Ureter (tissue), 1 donor: ENCODE measurements at regions not wholly inside any gene's neighbourhood (a gene's known extent, or its start where the extent isn't known, plus 50 kb on each side); places are given as distances from the start of the nearest gene placed in this dataset.
"Not testable (repeated sequence)": the region's sequence is repeated elsewhere in the genome, so short reads cannot be mapped to it uniquely, and the experiment has no call there.

Experiments used
- DNase-seq: peaks from one replicate; pipeline ENCODE4 v3.0.0-alpha.2; 2020; ENCODE audit warnings: low spot score
- donor health status: DM: yes; HTN: yes; CAD: no.

DNA sequence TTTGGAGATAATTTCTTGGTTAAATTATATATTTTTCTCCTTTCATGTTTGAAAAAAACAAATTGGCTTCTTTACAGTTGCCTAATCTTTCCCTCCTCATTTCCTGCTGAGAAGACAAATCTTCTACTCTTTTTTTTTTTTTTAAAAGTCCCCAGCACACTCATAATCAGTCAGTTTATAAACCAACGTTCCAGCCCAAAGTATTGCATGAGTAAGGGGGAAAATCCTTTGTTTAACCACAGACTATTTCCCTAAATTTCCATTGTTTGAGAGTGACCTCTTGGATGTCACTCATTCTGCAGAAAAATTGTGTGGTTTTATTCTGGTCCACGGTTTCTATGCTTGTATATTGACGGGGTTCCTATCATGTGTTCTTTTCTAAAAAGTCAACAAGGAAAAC, 55.1 kb upstream of the TLR4 start:
- DNase-seq, result no peak

DNA sequence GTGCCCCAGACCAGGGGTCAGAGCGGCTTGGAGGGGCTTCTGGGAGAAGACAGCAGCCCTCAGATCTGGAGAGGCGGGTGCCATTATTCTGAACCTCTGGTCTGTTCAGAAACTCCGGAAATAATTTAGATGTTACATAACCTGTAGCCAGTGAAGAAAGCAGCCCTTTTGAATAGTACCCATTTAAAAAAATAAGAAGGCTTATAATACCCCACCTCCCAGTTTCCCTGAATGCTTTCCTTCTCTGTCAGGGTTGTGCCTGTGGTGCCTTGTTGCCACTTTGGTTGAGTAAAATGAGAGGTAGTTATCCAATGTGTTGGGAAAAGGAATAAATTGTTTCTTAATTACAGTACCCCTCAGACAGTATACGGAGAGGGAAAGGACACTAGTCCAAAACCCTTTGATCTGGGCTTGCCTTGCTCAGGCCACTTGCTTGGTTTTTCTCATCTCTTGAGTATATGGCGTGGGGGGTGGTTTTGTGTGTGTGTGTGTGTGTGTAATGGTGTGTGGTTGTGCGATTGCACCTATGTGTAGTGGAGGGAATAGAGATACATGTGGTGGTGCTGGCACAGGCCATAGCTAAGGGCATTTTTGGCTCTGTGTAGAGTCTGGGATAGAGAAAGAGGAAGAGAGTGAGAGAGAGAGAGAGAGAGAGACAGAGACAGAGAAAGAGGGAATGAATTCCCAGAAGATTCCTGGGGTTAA, 59.1 kb upstream of the TLR4 start:
- DNase-seq, result no peak

DNA sequence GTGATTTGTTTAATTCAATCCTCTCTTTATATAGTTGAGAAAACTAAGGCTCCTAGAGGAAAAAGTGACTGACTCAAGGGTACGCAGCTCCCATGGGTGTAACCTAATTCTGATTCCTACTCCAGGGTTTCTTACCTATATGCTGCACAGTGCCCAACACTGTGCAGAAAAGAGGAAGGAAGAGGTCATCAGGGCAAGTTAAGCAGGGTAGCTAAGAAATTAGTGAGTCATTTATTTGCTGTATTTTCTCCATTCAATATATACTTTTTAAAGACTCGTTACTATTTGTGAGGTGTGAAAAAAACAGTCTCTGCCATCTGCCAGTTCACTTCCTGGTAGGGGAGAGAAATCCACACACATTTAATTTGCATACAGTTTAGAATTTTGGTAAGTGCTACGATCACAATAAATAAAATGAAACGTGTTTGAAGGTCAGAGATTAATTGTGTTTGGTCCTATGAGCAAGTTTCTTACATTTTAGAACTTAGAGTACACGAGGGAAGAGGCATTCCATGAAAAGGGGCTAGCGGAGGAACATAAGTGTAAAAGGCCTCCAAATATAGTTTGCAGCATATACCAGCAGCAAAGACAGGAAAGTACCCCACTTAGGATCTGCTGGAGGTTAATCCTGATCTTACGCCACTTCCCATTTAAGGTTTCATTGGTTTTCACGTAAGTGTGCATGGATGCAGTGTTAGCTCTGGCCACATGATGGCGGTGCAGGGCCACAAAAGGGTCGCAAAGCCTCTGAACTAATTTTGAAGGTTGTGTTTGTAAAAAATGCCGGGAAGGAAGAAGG, 59.9 kb upstream of the TLR4 start:
- peak; percentile 73 for DNase-seq

DNA sequence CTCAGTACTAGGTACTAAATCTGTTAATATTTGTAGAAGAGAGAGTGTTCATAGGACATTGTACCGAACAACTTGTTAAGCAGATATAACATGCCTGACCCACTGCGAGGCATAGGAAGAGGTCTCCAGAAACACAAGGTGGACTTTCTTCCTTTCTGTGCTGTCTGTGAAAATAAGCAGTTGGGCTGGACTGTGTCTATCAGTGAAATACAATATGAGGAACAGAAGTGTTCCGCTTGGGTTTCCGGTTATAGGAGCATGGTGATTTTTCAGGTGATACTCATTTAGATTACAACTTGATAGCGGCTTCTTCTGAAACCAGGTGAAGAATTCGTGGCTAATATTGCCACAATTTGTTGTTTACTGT, 60.9 kb upstream of the TLR4 start:
- no peak for DNase-seq

DNA sequence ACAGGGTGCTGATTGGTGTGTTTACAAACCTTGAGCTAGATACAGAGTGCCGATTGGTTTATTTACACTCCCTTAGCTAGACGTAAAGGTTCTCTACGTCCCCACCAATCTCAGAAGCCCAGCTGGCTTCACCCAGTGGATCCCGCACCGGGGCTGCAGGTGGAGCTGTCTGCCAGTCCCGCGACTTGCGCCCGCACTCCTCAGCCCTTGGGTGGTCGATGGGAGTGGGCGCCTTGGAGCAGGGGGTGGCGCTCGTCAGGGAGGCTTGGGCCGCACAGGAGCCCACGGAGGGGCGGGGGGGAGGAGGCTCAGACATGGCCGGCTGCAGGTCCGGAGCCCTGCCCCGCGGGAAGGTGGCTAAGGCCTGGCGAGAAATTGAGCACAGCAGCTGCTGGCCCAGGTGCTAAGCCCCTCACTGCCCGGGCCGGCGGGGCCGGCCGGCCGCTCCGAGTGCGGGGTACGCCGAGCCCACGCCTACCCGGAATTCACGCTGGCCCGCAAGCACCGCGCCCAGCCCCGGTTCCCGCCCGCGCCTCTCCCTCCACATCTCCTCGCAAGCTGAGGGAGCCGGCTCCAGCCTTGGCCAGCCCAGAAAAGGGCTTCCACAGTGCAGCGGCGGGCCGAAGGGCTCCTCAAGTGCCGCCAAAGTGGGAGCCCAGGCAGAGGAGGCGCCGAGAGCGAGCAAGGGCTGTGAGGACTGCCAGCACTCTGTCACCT, 61.5 kb upstream of the TLR4 start:
- DNase-seq, result not testable (repeated sequence)

DNA sequence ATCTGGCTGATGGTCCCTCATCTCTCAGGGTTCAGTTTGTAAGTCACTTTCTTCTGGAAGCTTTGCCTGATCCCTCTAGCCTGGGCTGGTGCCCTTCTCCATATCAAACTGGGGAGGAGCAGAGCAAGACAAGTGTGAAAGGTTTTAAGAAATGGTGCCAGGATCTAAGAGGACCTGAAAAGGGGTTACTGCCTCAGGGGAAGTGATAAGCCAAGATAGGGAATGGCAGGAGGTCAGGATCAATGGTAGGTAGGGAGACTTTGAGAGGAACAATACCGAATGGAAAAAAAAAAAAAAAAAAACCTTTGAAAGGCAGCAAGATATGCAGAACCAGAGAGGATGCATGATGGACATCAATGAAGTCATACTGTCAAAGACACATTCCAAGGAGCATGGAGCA, 67.5 kb upstream of the TLR4 start:
- no peak for DNase-seq

DNA sequence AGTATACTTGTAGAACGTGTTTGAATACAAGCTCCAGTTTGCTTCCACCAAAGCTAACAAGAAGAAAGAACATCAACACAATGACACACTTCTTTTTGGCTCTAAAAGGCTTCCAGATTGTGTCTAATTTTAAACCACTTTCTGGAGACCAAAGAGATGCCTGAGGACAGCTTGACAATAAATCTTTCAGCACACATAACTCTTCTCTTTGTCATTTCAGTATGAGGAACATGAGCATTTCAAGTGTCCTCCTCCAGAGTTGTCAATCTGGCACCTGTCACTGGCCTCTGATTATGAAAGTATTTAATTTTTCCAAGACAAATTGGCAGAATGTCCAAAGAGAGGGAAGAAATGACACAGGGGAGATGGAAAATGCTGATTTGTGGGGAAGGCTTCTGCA, 79.0 kb upstream of the TLR4 start:
- DNase-seq, result no peak

DNA sequence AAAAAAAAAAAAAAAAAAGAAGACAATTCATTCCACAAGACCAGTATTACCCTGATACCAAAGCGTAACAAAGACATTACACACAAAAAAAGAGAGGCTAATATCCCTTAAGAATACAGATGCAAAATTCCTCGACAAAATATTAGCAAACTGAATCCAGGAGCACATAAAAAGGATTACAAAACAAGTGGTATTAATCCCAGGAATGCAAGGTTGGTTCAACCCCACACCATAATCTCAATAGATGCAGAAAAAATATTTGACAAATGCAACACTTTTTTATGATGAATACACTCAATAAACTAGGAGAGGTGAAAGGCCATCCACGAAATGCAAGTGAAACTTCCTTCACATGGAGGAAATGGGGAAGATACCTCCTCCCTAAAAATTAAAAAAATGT, 80.1 kb upstream of the TLR4 start:
- DNase-seq, result no peak

DNA sequence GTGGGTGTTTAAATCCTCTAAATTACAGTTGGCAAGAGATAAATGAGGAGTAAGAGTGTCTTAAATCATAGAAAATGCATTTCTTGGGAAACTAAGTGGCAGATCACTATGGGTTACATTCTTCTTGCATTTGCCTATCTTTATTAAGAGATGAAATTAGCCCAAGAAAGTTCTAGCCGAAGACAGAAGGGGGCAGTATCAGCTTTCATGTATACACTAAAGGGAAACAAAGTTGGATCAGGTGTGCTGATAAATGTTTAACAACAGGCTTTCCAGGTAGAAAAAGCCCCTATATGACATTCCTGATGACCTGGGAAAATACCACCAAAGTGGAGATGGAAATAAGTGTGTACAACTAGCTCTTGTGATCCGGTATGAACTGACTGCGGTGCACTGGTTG, 81.9 kb upstream of the TLR4 start:
- DNase-seq, result no peak

DNA sequence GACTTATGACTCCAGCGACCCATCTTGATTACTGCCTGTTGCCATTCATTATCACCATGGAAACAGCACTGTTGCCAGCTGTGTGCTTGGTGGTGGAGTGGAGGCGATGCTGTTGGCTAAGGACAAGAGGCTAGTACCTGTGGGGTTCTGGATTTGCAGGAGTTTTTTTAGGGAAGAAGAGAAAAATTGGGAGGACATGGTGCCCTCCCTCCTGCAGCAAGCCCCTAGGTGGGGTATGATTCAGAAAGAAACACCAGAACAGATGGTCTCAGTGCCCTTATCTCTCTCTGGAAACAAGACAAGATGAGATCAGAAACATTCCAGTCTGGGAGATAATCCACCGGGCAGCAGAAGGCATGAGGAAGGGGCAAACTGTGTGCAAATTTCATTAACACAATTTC, 87.8 kb upstream of the TLR4 start:
- no peak for DNase-seq

DNA sequence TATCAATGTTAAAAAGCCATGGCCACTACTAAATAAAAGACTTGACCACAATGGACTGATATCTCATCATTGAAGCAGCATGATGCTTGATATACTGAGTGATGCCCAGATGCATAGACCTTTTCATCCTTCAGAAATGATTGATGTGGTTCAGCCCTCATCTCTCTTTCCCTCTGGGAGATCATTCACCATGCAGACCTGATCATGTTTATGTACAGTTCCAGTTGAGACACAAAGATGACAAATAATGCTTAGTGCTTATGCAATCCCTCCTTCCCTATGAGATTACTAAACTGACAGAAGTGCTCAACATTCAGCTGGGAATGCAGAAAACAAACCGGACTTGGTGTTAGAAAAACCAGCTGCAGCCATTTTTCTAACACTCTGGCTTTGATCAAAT, 91.9 kb upstream of the TLR4 start:
- no peak for DNase-seq

DNA sequence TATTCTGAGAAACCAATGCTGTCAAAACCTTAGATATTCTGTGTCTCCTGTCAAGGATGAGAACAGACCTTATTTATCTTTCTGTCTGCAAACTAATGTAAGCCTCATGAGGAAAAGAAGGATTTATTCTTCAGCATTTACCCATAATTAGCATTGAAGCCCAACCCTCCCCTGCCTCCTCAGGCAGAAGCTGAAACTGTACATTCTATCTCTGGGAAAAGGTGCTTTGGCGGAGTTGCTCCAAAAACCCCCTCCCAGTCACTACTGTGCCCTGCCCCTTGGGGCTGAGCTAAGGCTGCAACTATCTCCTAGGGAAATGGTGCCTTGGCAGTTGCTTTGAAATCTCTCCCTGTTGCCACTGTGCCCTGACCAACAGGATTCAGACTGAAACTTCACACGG, 106.2 kb upstream of the TLR4 start:
- DNase-seq, result no peak

DNA sequence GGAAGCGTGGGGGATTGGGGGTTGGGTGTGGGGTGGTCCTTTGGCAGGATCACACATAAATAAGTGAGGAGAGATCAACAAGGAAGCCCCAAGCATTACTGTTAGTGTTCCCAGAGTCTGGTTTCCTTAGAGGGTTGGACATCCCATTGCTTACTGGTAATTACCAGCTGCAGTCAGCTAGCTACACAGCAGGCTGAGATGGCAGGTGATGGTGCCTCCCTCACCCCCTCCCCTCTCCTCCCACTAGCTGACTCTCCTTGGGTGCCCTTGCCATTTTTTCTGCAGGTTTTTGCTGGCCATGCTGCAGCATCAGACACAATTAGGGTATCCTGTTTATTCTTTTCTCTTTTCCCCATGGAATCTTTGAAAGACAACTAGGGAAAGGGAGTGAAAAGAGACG, 107.5 kb upstream of the TLR4 start:
- DNase-seq, result no peak

DNA sequence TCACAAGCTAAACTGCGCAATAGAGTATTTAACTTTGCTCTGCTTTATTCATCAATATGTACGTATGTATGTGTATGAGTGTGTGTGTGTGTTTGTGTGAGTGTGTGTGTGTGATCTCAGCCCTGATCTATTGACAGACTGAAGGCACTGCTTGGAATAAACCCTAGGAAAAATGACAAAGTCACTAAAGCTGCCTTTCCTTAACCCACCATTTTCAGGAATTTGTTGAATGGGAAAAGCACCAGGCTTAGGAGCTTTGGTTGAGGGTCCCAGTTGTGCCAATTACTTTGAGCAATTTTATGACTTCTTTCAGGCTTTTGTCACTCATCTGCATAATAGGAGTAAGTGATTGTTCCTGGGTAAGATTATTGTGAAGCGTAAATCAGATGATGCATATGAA, 108.6 kb upstream of the TLR4 start:
- no peak for DNase-seq

DNA sequence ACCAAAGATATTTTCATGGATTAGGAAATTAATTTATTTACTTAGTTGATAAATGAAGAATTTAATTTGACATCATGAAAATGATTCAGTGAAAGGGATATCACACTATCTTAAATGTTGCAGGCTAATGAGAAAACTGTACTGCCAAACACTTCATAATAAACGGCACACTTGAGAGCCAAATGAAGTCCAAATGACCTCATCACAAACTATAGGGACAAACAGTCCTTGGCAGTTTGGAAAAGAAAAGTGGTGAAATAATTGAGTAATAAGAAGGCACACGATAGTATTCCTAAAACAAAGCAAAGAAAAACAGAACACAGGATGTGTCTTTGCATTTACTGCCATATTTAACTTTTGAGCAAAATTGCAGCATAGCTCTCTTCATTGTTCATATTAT, 116.9 kb upstream of the TLR4 start:
- DNase-seq, result no peak

DNA sequence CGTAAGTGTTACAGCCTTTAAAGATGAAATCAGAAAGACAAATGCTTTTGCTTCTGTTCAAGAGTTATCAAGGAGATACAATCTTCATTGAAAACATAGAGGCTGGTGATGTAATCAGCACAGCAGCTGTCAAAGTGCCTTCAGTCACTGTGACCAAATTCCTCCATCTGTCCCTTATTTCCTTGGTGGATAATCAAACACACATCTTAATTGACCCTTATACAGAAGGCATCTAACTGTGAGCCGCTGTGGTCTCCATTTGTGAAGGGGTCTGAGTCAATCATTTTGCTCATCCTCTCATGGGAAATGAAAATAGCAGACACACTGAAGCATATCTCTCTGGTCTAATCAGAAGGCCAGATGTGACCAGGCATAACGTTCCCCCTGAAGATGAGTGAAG, 130.1 kb upstream of the TLR4 start:
- DNase-seq, result no peak

DNA sequence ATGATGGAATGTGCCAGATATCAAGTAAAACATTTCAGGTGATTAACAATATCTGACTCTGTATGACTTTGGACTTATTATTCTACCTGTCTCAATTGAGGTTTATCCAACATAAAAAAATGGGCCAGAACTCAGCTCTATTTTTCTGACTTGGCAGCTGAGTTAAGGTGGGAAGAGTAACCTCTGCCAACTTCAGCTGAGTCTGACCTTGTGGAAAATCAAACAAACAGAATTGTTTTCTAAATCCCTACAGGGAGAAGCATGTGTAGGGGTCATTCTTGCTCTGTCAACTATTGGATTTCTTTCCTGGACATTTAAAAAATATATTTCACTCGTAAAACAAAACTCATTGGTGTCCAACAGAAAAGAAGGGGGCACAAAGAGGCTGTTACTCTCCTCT, 139.4 kb upstream of the TLR4 start:
- DNase-seq, result no peak

DNA sequence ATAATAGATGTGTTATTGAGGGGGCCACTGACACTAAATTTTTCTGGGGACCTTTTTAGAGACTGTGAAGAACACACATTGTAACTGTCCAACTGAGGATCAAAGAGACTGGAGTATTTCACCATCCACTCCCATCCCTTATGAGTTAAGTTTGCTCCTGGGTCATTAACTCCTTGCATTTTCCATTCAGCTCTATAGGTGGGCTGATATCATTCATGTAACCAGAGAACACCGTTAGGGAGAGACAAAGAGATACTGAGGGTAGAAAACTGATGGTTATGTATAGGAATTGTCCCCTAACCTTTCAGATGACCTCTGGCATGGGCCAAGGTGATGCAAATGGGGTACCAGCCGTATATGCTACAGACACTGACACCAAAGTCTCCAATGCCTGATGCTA, 142.4 kb upstream of the TLR4 start:
- no peak for DNase-seq

DNA sequence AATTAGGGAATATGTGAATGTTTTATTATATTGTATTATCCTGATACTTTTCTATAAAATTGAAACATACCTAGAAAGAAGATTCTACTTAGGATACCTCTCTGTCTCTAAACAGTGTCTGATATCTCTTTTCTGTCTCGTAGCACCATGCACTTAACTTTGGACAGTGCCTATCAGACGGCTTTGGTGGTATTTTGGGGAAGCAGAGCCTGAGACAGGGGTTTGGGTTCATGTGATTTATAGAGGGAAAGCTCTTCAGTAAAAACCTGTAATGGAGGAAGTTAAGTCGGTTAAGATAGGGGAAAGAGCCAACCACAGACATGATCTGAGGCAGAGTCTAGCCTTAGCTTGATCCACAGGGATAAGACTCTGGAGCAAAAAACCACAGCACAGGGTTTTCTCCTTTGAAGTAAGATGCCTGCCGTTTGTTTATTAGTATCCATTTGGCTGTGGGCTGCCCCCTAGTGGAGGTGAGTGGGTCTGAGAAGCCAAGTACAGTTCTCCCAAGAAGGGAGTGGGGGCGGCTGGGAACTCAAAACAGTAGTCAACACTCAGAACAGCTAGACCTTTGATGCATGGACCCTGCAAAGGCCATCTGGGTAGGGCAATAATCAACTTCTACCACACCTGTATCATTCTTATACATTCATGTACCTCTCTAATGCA, 141.2 kb upstream of the ASTN2 start:
- DNase-seq, result peak; percentile 43

DNA sequence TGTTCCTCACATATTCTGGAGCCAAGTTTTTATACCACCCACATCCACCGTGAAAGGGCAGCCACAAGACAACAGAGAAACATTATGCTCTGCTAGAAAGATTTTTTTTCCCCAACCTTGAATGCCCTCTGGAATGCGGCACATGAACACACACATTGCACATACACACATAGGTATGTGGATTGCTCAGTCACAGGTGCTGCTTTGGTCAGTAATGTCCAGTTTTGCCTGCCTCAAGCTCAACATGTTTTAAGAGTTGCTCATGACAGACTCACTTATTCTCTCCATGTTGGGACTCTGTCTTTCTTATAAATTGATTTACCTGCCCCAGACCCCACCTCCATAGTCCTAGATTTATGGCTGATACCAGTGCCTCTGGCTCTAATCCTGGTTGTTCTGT, 138.0 kb upstream of the ASTN2 start:
- DNase-seq, result no peak

DNA sequence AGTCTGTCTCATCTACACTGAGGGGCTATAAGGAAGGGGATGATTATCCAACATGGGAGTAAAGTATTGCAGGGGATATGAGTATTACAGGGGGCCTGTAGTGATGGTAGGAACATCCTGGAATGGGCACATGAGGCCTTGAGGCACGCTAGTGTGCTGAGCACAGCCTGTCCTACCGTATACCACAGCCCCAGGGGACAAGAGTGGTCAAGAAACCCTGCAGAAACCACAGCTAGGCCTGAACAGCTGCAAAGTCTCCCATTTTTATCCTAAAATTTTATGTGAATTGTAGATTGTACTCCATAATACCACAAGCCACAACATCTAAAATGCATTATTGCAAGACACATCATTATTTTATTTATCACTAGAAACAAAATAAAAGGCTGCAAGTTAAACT, 136.3 kb upstream of the ASTN2 start:
- no peak for DNase-seq

DNA sequence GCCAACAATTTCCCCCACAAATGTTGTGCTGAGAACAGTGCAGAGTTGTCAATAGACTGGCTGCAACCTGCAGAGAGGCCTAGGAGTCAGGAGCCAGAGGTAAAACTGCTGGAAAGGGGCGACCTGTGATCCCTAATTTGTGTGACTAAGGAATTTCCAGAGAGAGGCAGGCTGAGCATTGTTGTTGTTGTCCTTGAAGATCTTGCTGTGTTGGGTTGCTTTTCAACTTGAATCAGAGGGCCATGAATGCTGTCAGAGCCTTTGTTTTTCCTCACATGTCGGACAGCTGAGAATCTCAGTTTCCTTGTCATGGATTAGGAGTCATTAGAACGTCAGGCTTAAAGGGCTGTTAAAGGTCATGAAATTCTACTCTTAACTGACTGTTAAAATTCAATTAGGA, 134.6 kb upstream of the ASTN2 start:
- DNase-seq, result no peak

DNA sequence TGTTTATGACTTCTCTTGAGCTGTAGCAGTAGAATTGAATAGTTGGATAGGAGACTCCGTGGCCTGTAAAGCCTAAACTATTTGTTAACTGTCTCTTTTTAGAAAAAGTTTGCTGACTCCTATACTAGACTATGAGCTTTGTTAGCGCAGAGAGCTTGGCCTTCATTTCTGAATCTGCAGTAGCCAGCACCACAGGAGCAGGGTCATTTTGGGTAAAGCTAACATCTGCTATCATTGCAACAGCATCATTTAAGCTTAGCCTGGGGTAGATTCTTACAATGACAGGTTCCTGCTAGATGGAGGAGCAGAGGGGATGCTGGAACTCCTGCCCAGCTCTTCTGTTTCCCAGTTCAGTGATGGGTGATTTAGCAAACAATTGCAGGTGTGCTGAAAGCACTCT, 133.7 kb upstream of the ASTN2 start:
- no peak for DNase-seq
